GM19452 (cell line): ENCODE measurements at regions not wholly inside any gene's neighbourhood (a gene's known extent, or its start where the extent isn't known, plus 50 kb on each side); places are given as distances from the start of the nearest gene placed in this dataset.

ENCODE experiments used
- ATAC-seq: cut with Tn5 transposase; IDR thresholded peaks from one replicate; pipeline ENCODE4 v1.9.1; 2021; ENCODE audit not compliant: unreplicated experiment

DNA sequence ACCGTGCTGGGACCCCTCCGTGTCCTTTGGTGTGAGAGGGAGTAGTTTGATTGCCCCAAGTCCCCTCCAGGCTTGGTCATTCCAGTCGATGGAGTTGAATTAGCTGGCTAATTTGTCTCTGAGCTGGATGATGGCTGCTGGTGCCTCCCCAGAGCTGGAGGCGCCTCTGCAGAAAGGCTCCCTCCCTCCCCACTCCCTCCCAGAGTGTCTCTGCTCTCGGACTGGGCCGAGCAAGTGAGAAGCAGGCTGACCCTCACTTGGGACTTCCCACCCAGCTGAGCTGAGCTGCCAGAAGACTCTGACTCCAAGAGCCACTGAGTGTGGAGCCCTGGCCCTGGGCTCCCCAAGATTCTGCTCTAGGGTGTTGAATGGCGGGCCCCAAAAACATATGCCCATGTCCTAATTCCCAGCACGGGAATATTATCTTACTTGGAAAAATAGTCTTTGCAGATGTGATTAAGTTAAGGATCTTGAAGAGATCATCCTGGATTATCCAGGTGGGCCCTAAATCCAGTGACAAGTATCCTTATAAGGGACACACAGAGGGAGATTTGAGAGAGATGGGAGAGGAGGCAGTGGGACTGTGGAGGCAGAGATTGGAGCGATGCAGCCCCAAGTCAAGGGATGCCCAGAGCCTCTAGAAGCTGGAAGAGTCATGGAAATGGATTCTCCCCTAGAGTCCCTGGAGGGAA, 60.7 kb upstream of the TLE3 start:
- ATAC-seq, result no peak

DNA sequence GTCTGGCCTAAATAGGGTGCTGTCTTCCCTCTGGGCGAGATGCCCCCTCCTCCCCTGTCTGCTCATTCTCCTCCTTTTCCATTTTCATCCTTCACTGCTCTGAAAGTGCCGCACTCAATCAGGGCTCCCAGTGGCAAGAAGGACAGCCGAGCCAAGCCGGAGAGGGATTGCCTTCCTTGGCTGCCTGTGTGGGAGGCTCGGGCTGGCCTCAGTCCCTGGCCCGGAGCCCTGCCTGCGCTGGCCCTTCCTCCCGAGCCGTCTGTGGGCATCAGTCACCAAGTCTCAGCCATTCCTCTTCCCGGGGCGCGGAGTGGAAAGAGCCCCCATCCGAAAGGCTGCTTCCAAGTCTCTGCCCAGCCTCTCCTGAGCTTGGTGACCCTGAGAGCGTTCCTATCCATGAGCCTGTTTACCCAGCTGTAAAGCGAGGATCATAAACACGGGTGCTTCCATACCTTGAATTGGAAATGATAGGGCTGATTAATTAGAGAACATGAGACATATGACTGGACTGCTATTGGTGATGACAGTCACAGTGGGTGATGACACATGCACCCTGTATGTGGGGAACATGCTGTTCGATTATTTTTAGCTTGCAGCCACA, 59.1 kb upstream of the TLE3 start:
- no peak for ATAC-seq

DNA sequence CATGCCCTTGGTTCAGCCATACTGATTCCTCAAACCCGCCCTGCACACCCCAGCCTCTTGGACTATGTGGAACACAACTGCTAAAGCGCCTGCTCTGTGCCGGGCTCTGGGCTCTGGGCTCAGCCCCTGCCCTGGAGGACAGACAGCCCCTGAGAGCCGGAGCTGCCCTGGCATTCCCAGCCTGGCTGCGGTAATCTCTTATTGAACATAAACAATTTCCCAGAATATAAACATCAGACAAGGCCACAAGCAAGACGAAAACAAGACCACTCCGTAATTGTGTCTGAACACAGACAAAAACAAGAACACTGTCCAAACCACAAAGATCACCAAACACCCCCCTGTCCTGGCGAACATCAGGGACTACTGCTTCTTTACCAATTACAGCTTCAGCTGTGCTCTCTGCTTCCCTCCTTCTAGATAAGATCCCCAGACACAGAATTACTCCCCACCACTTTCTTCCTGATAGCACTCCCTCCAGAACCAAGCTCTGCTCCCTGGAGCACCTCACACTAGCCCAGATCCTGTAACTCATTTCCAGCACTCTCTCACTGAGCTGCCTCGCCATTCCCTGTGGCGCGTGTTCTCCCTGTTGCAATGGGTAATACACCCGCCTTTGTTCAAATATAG, 57.1 kb upstream of the TLE3 start:
- ATAC-seq, result no peak

DNA sequence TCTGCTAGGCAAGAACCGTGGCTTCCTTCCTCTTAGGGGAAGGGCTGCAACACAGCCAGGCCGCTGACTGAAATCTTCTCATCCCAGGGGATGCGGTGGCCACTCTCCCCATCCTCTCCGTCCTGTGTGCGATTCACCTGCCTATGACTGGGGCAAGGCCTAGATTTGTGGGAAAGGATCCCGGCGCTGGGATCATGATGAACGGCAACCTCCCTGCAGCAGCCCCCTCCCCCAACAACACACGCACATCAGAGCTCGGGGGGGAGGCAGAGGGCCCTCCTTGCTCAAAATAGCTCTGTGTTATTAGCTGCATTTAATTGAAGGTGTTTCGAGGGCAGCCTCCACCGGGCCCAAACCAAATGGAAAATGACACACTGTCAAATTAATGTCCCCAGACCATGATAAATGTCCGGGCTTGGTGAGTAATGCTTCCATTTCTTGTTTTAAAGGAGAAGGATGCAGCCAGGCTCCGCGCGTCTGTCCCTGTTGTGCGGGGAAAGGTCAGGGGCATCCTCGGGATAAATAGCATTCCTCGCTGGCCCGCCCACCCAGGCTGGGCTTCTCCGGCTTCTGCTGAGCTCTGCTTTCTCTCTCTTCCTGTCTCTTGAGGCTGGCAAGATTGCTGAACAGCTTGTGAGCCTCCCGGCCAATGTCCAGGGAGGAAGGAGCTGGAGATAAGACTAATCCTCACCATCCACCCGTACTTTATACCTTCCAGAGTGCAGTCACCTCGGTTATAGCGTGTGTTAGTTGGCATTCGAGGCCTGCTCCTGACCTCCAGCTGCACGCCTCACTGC, 56.4 kb upstream of the TLE3 start:
- ATAC-seq, result no peak

DNA sequence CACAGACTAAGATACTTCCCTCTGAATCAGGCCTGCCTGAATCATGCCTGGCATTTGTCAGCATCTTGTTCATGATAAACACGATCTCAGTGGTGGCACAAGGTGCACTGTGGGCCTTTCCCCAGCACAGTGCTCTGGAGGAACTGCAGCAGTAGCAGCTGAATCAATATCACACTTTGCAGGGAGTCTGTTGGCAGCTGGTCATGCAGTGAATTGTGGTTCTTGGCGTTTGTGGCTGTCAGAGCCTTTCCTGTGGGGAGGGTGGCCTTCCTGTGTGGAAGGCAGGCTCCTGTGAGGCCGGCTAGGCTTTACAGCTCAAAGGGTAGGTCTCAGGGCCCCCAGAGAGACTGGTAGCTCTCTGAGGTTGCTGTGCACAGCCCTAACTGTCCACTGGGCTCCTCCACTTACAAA, 54.4 kb upstream of the TLE3 start:
- ATAC-seq, result no peak

DNA sequence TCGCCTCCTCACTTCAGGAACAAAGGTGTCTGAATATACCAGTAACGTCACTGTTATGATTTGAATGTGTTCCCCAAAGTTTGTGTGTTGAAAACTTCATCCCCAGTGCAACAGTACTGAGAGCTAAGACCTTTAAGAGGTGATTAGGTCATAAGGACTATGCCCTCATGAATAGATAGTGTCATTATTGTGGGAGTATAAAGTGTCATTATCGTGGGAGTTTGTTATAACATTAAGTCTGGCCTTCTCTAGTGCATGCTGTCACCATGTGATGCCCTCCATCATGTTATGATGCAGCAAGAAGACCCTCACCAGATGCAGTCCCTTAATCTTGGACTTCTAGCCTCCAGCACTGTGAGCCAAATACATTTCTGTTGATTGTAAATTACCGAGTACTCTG, 53.7 kb upstream of the TLE3 start:
- no peak for ATAC-seq

DNA sequence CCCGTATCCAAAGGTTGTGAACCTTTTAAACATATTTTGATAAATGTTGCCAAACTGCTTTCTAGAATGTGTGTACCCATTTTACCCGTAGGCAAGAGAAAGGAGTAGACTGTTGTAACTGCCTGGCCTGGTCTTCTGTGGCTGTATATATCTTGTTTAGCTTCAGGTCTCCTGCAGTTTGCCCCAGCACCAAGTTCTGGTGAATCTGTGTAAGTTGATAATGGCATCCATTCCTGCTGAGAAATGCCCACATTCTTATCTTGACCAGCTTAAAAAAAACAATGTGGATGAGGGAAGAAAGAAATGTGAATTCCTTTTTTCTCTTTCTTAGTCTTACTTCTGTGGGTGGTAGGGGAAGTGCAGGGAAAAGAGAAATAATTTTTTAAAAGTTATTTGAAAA, 53.3 kb upstream of the TLE3 start:
- no peak for ATAC-seq

DNA sequence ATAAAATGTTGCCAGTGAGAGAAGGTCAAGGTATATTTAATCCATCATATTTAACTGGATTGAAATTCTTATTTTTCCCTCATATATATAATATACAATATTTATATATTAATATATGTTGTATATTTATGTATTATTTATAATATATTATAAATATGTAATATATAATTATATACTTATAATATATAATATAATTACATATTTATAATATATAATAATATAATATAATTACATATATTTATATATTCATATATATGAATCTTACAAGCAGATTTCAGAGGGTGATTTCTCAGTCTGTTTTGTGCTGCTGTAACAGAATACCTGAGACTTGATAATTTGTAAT, 52.7 kb upstream of the TLE3 start:
- no peak for ATAC-seq

DNA sequence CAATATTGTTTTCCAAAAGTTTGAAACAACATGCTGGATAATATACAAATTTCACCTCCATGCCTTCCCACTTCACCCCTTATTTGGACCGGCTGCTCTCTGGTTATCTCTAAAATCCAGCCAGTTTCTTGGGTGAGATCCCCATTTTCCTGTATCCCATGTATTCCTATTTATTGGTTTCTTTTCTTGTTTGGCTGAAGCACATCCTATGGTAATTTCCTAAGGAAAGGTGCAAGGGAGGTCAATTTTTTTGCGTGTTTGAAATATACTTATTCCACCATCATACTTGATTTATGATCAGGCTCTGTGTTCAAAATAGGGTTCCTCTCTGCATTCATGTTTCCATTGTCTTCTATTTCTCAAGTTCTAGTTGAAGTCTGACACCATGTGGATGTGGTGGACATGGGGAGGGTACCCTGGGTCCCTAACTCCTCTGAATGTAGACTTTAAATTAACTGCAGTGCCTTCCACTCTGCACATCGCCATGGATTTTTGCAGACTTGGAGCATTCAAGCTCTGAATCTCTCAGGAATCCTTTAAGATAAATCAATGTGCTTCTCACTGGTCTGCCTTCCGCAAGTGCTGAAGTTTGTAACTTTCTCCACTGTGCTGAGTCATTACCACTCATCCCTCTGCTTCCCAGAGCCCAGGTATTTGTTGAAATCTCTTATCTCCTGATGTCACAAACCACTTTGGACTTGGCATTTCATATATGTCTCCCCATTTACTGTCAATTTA, 52.1 kb upstream of the TLE3 start:
- ATAC-seq, result no peak

DNA sequence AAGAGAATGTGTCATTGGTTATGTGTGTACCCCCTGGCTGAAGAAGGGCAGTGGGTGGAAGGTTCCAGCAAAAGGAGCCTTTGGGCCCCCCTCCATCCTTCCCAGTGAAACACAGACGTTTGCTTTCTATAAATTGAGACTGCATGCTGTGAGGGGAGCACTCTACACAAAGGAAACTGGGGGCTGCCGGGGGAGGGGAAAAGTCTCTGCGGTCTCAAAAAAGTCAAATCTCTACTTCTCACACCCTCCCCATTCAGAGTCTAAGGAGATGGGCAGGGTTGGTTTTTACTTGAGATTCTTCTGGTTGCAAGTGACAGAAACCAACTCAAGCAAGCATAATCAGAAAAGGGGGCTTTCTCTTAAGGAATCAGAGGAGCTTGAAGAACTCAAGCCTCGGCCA, 50.1 kb upstream of the TLE3 start:
- no peak for ATAC-seq
